HUES6 (cell line): ENCODE measurements at regions not wholly inside any gene's neighbourhood (a gene's known extent, or its start where the extent isn't known, plus 50 kb on each side); places are given as distances from the start of the nearest gene placed in this dataset.

ENCODE experiments used
- H3K27ac ChIP-seq: 2 replicates; pipeline ENCODE4 v1.7.0; 2013; ENCODE audit warnings: low read depth, mild to moderate bottlenecking, low read length, inconsistent platforms
- H3K27me3 ChIP-seq: 2 replicates; pipeline ENCODE4 v1.6.1; 2013; ENCODE audit warnings: low read length; ENCODE audit not compliant: control insufficient read depth, insufficient read depth
- H3K36me3 ChIP-seq: 2 replicates; pipeline ENCODE4 v1.6.1; 2013; ENCODE audit warnings: low read length; ENCODE audit not compliant: control insufficient read depth, insufficient read depth
- H3K4me1 ChIP-seq: 2 replicates; pipeline ENCODE4 v1.6.1; 2013; ENCODE audit warnings: low read length; ENCODE audit not compliant: control insufficient read depth, insufficient read depth
- H3K4me3 ChIP-seq: 2 replicates; pipeline ENCODE4 v1.5.1; 2013; ENCODE audit warnings: low read depth, low read length
- H3K9ac ChIP-seq: one replicate; pipeline ENCODE4 v1.6.1; 2013; ENCODE audit warnings: mild to moderate bottlenecking, low read length
- H3K9me3 ChIP-seq: 2 replicates; pipeline ENCODE4 v1.6.1; 2013; ENCODE audit warnings: low read depth, low read length; ENCODE audit not compliant: control insufficient read depth, insufficient read depth

DNA sequence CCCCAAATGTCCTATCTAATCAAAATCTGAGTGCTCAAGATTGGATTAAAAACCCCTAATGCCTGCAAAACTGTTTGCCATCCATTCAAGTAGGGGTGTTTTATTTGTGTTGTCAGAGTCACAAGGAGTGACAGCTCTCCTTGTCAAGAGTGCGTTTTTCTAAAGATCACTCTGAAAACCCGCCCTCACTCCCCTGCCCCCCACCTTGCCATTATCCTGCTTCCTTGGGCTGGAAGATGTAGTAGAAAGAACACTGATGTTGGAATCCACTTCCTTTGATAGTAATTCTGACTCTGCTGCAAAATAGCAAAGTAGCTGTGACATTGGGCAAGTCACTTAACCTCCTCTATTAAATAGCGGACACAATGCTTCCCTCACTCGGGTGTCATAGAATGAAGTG lies 155.6 kb downstream of the TSN start:
- Histone ChIP-seq H3K9me3 (no peaks in the 10 kb centered on the region), H3K27me3 (no peaks in the 10 kb centered on the region), H3K4me1 (no peaks in the 10 kb centered on the region), H3K9ac (no peak overlapping the region), H3K4me3 (no peak overlapping the region), H3K27ac (no peak overlapping the region), H3K36me3 (no peaks in the 10 kb centered on the region)

DNA sequence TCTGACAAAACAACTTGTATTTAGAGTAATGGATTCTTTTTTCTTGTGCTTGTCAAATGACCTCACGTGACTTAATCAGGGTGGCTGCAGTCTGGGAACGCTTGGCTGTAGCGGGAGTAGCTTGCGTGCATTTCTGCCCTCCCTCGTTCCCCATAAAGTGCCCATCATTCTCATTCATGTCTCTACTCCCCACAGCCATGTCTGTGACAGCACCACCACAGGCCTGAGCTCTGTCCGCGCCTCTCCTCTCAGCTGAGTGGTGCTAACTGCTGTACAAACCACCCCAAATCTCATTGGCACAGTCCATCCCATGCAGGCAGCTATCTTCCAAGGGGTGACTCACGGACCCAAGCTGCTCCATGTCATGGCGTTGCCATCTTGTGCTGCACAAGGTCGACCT lies 161.7 kb downstream of the TSN start:
- Histone ChIP-seq H3K36me3 (no peaks in the 10 kb centered on the region), H3K27me3 (no peaks in the 10 kb centered on the region), H3K27ac (no peak overlapping the region), H3K4me1 (no peaks in the 10 kb centered on the region), H3K9ac (no peak overlapping the region), H3K4me3 (no peak overlapping the region), H3K9me3 (no peaks in the 10 kb centered on the region; the same call in 1 of the 2 replicates)

DNA sequence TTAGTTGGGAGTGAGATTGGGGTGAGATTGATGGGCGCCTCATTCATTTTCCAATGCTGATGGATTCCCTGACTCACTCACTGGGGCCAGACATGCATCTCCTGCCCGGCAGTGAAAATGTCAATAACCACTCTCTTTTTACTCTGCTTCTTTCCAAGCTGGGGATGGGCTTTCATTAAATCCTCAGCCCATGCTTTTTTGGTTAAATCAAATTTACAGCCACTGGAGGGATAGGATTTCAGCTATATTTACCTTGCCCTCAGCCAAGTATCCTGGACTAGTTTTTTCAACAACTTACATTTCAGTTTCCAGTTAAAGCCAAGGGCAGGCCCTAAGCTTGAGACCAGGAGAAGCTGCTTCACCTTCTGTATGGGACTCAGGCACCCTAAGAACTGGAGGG lies 162.8 kb downstream of the TSN start:
- Histone ChIP-seq H3K27ac (no peak overlapping the region), H3K27me3 (no peaks in the 10 kb centered on the region), H3K4me3 (no peak overlapping the region), H3K9me3 (no peaks in the 10 kb centered on the region; the same call in 1 of the 2 replicates), H3K9ac (no peak overlapping the region), H3K4me1 (no peaks in the 10 kb centered on the region), H3K36me3 (no peaks in the 10 kb centered on the region)

DNA sequence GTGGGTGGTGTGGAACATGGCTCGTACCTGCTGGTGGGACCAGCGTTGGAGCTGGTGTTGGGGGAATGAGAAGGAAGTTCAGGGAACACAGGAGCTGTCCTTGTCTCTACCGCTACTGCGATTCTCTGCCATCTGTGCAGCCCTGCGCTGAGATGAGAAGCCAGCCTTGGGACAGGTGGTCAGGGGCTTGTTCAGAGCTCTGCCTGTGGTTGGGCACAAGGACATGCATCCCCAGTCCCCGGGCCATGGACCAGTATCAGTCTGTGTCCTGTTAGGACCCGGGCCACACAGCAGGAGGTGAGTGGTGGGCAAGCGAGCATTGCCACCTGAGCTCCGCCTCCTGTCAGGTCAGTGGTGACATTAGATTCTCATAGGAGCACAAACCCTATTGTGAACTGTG lies 164.4 kb downstream of the TSN start:
- no peaks in the 10 kb centered on the region; the same call in 1 of the 2 replicates for H3K9me3 ChIP-seq
- H3K9ac ChIP-seq: no peak overlapping the region
- no peaks in the 10 kb centered on the region for H3K27me3 ChIP-seq
- H3K36me3 ChIP-seq: no peaks in the 10 kb centered on the region
- H3K27ac ChIP-seq: no peak overlapping the region
- no peaks in the 10 kb centered on the region for H3K4me1 ChIP-seq
- no peak overlapping the region for H3K4me3 ChIP-seq

DNA sequence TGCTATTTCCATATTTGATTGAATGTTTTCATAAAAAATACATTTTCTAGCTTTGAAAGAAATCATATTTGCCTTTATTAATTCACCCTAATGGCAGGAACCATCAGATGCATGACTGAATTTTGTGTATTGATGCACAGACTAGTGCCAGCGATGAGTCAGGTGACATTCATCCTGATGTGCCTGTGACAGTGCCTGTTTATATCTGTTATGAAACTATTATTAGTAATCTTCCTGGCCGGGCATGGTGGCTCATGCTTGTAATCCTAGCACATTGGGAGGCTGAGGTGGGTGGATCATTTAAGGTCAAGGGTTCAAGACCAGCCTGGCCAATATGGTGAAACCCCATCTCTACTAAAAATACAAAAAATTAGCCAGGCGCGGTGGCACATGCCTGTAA lies 170.0 kb downstream of the TSN start:
- no peaks in the 10 kb centered on the region for H3K4me1 ChIP-seq

DNA sequence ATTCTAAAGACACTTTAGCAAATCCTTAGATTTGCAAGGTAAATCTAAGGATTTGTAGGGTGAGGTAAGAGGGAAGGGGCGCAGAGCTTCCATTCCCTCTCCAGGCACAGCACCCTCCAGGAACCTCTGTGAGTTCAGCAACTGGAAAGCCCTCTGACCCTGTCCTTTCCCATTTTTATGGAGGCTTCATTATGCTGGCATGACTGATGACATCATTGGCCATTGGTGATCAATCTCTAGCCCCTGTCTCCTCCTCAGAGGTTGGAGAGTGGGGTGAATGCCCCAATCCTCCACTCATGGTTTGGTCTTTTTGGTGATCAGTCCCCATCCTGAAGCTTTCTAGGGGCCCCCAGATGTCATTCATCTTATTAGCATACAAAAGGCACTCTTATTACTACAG lies 187.8 kb downstream of the TSN start:
- H3K9ac ChIP-seq: no peak overlapping the region
- no peaks in the 10 kb centered on the region for H3K9me3 ChIP-seq
- H3K27ac ChIP-seq: no peak overlapping the region
- no peaks in the 10 kb centered on the region for H3K4me1 ChIP-seq
- no peak overlapping the region for H3K4me3 ChIP-seq
- no peaks in the 10 kb centered on the region for H3K27me3 ChIP-seq
- H3K36me3 ChIP-seq: no peaks in the 10 kb centered on the region

More for the DNA sequence above, 170.0 kb downstream of the TSN start:
- Histone ChIP-seq H3K27ac (no peak overlapping the region), H3K4me3 (no peak overlapping the region), H3K9me3 (no peaks in the 10 kb centered on the region), H3K27me3 (no peaks in the 10 kb centered on the region), H3K36me3 (no peaks in the 10 kb centered on the region), H3K9ac (no peak overlapping the region)

DNA sequence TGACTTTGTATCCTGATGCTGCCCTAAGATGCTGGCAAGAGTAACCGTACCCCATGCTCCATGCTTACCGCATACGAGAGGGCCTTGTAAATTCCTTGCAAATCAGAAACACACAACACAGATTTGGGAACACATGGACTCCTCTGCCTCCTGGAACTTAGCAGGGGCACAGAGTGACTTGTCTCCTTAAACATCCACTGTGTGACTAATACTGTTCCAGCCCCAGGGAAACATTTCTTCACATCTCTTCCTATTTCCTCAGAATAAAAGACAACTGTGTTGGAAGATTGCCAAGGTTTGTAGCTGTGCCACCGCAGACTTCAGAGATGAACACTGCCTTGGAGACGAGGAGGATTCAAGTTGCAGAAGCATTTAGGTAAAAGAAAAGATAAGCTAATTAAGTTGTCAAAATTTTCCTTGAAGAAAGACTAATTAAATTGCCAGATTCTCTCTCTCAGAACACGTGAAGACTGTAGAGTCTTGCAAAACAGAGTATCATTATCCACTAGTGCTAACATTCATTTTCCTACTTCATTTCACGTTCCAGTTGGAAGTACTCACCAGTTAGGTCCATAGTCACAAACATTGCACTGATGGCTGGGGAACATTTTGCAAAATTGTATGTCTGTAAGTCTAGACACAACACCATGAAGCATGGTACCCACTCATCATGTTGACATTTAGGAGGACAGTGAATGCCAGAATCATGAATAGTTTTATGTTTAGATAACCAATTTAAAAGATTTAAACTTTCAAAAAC lies 188.8 kb downstream of the TSN start:
- no peaks in the 10 kb centered on the region for H3K9me3 ChIP-seq

DNA sequence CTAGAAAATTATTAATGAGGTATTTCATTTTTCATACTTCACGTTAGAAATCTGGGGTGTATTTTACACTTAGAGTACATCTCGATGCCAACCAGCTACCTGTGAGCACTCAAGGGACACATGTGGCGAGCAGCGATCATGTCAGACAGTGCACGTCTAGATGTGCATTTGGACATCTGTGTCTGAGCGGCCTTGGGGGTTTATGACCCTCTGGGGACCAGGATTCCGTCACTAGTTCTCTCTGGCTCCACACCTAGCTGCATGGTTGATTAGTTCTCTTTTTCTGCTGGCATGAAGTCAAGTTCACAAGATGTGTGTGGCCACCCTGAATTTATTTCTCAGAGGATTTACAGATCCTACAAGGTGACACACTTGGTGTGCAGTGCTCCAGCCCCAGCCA lies 192.2 kb downstream of the TSN start:
- Histone ChIP-seq H3K9ac (no peak overlapping the region), H3K36me3 (no peaks in the 10 kb centered on the region), H3K27ac (no peak overlapping the region), H3K4me3 (no peak overlapping the region), H3K27me3 (no peaks in the 10 kb centered on the region), H3K9me3 (no peaks in the 10 kb centered on the region), H3K4me1 (no peaks in the 10 kb centered on the region)

More for the DNA sequence above, 188.8 kb downstream of the TSN start:
- Histone ChIP-seq H3K9ac (no peak overlapping the region), H3K36me3 (no peaks in the 10 kb centered on the region), H3K27me3 (no peaks in the 10 kb centered on the region), H3K27ac (no peak overlapping the region), H3K4me1 (no peaks in the 10 kb centered on the region), H3K4me3 (no peak overlapping the region)

DNA sequence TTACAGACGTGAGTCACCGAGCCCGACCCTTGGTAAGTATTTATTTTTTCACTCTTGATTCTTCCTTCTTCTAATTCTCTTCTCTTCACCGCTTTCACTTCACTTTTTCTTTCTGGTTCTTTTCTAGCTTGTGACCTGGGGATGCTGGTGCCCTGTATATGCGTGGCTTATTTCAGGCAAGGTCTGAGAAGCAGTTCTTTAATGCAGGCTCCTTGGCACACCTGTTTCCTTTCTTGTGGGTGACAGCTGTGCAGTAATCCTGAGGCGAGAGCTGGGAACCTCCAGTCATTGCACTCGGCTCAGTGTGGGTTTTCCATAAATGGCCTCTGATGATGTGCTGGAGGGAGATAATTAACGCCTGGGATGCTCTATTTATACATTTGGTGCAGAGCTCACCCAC lies 193.8 kb downstream of the TSN start:
- H3K27ac ChIP-seq: no peak overlapping the region
- no peak overlapping the region for H3K9ac ChIP-seq
- no peaks in the 10 kb centered on the region for H3K36me3 ChIP-seq
- peaks cover 3% of the 10 kb centered on the region; the same call in 1 of the 2 replicates for H3K9me3 ChIP-seq
- no peak overlapping the region for H3K4me3 ChIP-seq
- no peaks in the 10 kb centered on the region for H3K27me3 ChIP-seq
- no peaks in the 10 kb centered on the region for H3K4me1 ChIP-seq

DNA sequence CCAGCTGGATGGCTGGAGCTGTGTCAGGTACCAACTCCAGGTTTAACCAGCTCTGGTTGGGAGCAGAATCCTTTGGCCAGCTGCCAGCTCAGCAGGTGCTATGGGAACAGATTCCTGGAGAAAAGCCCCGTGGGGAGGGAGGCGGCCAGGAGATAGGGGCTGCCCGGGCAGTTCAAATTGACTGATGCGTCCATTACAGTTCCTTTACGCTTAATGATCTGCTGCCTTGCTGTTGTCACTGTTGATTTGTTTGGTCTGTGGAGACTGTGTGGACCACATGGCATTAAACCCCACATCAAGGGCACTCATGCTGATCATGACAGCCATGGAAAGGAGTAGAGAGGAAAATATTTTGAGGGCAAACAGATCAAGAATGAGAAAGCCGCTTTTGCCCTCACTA lies 200.0 kb downstream of the TSN start:
- Histone ChIP-seq H3K4me3 (no peak overlapping the region), H3K4me1 (no peaks in the 10 kb centered on the region), H3K9ac (no peak overlapping the region), H3K27me3 (no peaks in the 10 kb centered on the region), H3K36me3 (no peaks in the 10 kb centered on the region), H3K9me3 (peaks cover 3% of the 10 kb centered on the region; the same call in 1 of the 2 replicates), H3K27ac (no peak overlapping the region)

DNA sequence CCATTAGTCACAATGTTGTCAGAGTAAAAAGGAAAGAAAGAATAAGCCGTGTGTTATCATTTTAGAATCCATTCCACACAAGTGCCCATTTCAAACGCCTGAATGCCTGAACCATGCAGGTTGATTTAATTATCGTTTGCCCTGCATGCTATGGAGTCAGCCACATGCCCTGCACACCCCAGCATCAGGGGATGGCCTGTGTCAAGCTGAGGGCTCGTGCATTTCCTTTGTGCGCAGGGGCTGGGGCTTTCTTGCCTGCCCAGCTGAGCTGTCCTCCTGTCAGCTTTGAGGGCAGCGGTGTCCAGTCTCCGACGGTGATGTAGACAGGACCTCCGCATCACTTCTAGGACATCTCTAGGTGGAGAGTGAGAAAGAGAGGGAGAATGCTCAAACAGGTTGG lies 200.4 kb downstream of the TSN start:
- Histone ChIP-seq H3K4me1 (no peaks in the 10 kb centered on the region), H3K27ac (no peak overlapping the region), H3K9me3 (peaks cover 3% of the 10 kb centered on the region; the same call in 1 of the 2 replicates)

More for the DNA sequence above, 200.4 kb downstream of the TSN start:
- Histone ChIP-seq H3K9ac (no peak overlapping the region), H3K27me3 (no peaks in the 10 kb centered on the region), H3K36me3 (no peaks in the 10 kb centered on the region), H3K4me3 (no peak overlapping the region)
